NT2/D1 (cell line): ENCODE measurements at regions not wholly inside any gene's neighbourhood (a gene's known extent, or its start where the extent isn't known, plus 50 kb on each side); places are given as distances from the start of the nearest gene placed in this dataset.

Source experiments
- SUZ12 ChIP-seq: IDR thresholded peaks from 2 replicates; pipeline ENCODE4 v1.6.1; 2011; ENCODE audit not compliant: insufficient read length, insufficient read depth; ENCODE audit errors: extremely low read depth
- YY1 ChIP-seq: IDR thresholded peaks from 2 replicates; pipeline ENCODE4 v1.6.1; 2011; ENCODE audit not compliant: insufficient read length, insufficient read depth
- ZNF274 ChIP-seq: IDR thresholded peaks from 2 replicates; pipeline ENCODE4 v1.6.1; 2011; ENCODE audit warnings: mild to moderate bottlenecking, low read depth, low read length

GRCh38 chr3:65151666-65152065, 463.9 kb upstream of the ADAMTS9 start:
- TF ChIP-seq YY1 (no peak), SUZ12 (no peak), ZNF274 (no peak)
